Activated T-helper 17 cell treated with anti-CD3 and anti-CD28 coated beads, Interleukin-2, amount 50 U/mL, for 72 hours (primary cell): ENCODE measurements at regions not wholly inside any gene's neighbourhood (a gene's known extent, or its start where the extent isn't known, plus 50 kb on each side); places are given as distances from the start of the nearest gene placed in this dataset.

Experiments
- ATAC-seq: fragments of 150-1000 bp; cut with Tn5 transposase; replicated peaks from 2 replicates; pipeline ENCODE4 v1.10.0; 2021; ENCODE audit warnings: mild to moderate bottlenecking, moderate library complexity
- H3K27ac Mint-ChIP-seq: one replicate; pipeline ENCODE4 v1.8.0; 2022; ENCODE audit warnings: mixed read lengths
- H3K27me3 Mint-ChIP-seq: one replicate; pipeline ENCODE4 v1.8.0; 2022; ENCODE audit warnings: mixed read lengths
- H3K36me3 Mint-ChIP-seq: one replicate; pipeline ENCODE4 v1.8.0; 2022; ENCODE audit warnings: low read depth, mild to moderate bottlenecking, mixed read lengths
- H3K4me1 Mint-ChIP-seq: one replicate; pipeline ENCODE4 v1.8.0; 2022; ENCODE audit warnings: mixed read lengths
- H3K4me3 Mint-ChIP-seq: one replicate; pipeline ENCODE4 v1.8.0; 2022; ENCODE audit warnings: mild to moderate bottlenecking, mixed read lengths
- H3K9me3 Mint-ChIP-seq: one replicate; pipeline ENCODE4 v1.8.0; 2022; ENCODE audit warnings: mixed read lengths

- peaks cover 11% of the 10 kb centered on the region for H3K27me3 Mint-ChIP-seq
- H3K4me1 Mint-ChIP-seq = no peaks in the 10 kb centered on the region
- H3K9me3 Mint-ChIP-seq = no peaks in the 10 kb centered on the region
- H3K4me3 Mint-ChIP-seq = no peak overlapping the region
- no peaks in the 10 kb centered on the region for H3K36me3 Mint-ChIP-seq
- H3K27ac Mint-ChIP-seq = no peak overlapping the region
- no peak for ATAC-seq
These were observed 681.5 kb downstream of the MATN1 start for GRCh38 chr1:30041741-30042437.

GRCh38 chr1:30040081-30041019 is 683.0 kb downstream of the MATN1 start:
- H3K4me1 Mint-ChIP-seq = no peaks in the 10 kb centered on the region
- H3K36me3 Mint-ChIP-seq = no peaks in the 10 kb centered on the region
- H3K4me3 Mint-ChIP-seq = no peak overlapping the region
- H3K27ac Mint-ChIP-seq = no peak overlapping the region
- no peak for ATAC-seq
- peaks cover 11% of the 10 kb centered on the region for H3K27me3 Mint-ChIP-seq
- H3K9me3 Mint-ChIP-seq = no peaks in the 10 kb centered on the region

- ATAC-seq = no peak
- Mint-ChIP-seq H3K9me3 (no peaks in the 10 kb centered on the region), H3K27me3 (peaks cover 16% of the 10 kb centered on the region), H3K27ac (no peak overlapping the region), H3K4me3 (no peak overlapping the region), H3K4me1 (no peaks in the 10 kb centered on the region), H3K36me3 (no peaks in the 10 kb centered on the region)
These were observed 683.9 kb downstream of the MATN1 start for GRCh38 chr1:30039354-30040080.

- no peaks in the 10 kb centered on the region for H3K36me3 Mint-ChIP-seq
- no peaks in the 10 kb centered on the region for H3K4me1 Mint-ChIP-seq
- no peak for ATAC-seq
- H3K27ac Mint-ChIP-seq = no peak overlapping the region
- H3K4me3 Mint-ChIP-seq = no peak overlapping the region
- peaks cover 17% of the 10 kb centered on the region for H3K27me3 Mint-ChIP-seq
- no peaks in the 10 kb centered on the region for H3K9me3 Mint-ChIP-seq
These were observed 685.0 kb downstream of the MATN1 start for GRCh38 chr1:30038134-30039025.

GRCh38 chr1:30037251-30038118 is 685.9 kb downstream of the MATN1 start:
- H3K36me3 Mint-ChIP-seq = no peaks in the 10 kb centered on the region
- no peak for ATAC-seq
- no peaks in the 10 kb centered on the region for H3K4me1 Mint-ChIP-seq
- peaks cover 5% of the 10 kb centered on the region for H3K9me3 Mint-ChIP-seq
- peaks cover 23% of the 10 kb centered on the region for H3K27me3 Mint-ChIP-seq
- no peak overlapping the region for H3K27ac Mint-ChIP-seq
- H3K4me3 Mint-ChIP-seq = no peak overlapping the region

GRCh38 chr1:30036666-30037065 is 686.7 kb downstream of the MATN1 start:
- H3K4me3 Mint-ChIP-seq = no peak overlapping the region
- H3K9me3 Mint-ChIP-seq = peaks cover 5% of the 10 kb centered on the region
- no peaks in the 10 kb centered on the region for H3K4me1 Mint-ChIP-seq
- ATAC-seq = no peak
- no peak overlapping the region for H3K27ac Mint-ChIP-seq
- H3K36me3 Mint-ChIP-seq = no peaks in the 10 kb centered on the region
- peaks cover 23% of the 10 kb centered on the region for H3K27me3 Mint-ChIP-seq

- no peaks in the 10 kb centered on the region for H3K36me3 Mint-ChIP-seq
- peaks cover 23% of the 10 kb centered on the region for H3K27me3 Mint-ChIP-seq
- peaks cover 5% of the 10 kb centered on the region for H3K9me3 Mint-ChIP-seq
- no peak overlapping the region for H3K27ac Mint-ChIP-seq
- H3K4me3 Mint-ChIP-seq = no peak overlapping the region
- no peaks in the 10 kb centered on the region for H3K4me1 Mint-ChIP-seq
- no peak for ATAC-seq
These were observed 687.2 kb downstream of the MATN1 start for GRCh38 chr1:30036229-30036547.

- H3K4me1 Mint-ChIP-seq = no peaks in the 10 kb centered on the region
- no peak overlapping the region for H3K4me3 Mint-ChIP-seq
- no peak overlapping the region for H3K27ac Mint-ChIP-seq
- peaks cover 5% of the 10 kb centered on the region for H3K9me3 Mint-ChIP-seq
- no peaks in the 10 kb centered on the region for H3K36me3 Mint-ChIP-seq
- peaks cover 23% of the 10 kb centered on the region for H3K27me3 Mint-ChIP-seq
- ATAC-seq = no peak
These were observed 687.7 kb downstream of the MATN1 start for GRCh38 chr1:30035522-30036228.

GRCh38 chr1:30034627-30035521 is 688.5 kb downstream of the MATN1 start:
- no peak for ATAC-seq
- Mint-ChIP-seq H3K36me3 (no peaks in the 10 kb centered on the region), H3K4me1 (no peaks in the 10 kb centered on the region), H3K27me3 (peaks cover 19% of the 10 kb centered on the region), H3K4me3 (no peak overlapping the region), H3K9me3 (peaks cover 5% of the 10 kb centered on the region), H3K27ac (no peak overlapping the region)

GRCh38 chr1:30034105-30034626 is 689.2 kb downstream of the MATN1 start:
- no peak for ATAC-seq
- no peaks in the 10 kb centered on the region for H3K4me1 Mint-ChIP-seq
- peaks cover 15% of the 10 kb centered on the region for H3K27me3 Mint-ChIP-seq
- no peaks in the 10 kb centered on the region for H3K36me3 Mint-ChIP-seq
- peaks cover 5% of the 10 kb centered on the region for H3K9me3 Mint-ChIP-seq
- H3K27ac Mint-ChIP-seq = no peak overlapping the region
- no peak overlapping the region for H3K4me3 Mint-ChIP-seq

- Mint-ChIP-seq H3K9me3 (peaks cover 5% of the 10 kb centered on the region), H3K27me3 (peaks cover 20% of the 10 kb centered on the region), H3K4me1 (no peaks in the 10 kb centered on the region)
These were observed 689.9 kb downstream of the MATN1 start for GRCh38 chr1:30033256-30034104.

More at GRCh38 chr1:30033256-30034104, 689.9 kb downstream of the MATN1 start:
- ATAC-seq = no peak
- Mint-ChIP-seq H3K4me3 (no peak overlapping the region), H3K36me3 (no peaks in the 10 kb centered on the region), H3K27ac (no peak overlapping the region)
